Left kidney (tissue), 1 donor: ENCODE measurements at regions not wholly inside any gene's neighbourhood (a gene's known extent, or its start where the extent isn't known, plus 50 kb on each side); places are given as distances from the start of the nearest gene placed in this dataset.
"Not testable (repeated sequence)": the region's sequence is repeated elsewhere in the genome, so short reads cannot be mapped to it uniquely, and the experiment has no call there.

Experiments
- DNase-seq: peaks from one replicate; pipeline ENCODE4 v3.0.0-alpha.2; 2013

DNA sequence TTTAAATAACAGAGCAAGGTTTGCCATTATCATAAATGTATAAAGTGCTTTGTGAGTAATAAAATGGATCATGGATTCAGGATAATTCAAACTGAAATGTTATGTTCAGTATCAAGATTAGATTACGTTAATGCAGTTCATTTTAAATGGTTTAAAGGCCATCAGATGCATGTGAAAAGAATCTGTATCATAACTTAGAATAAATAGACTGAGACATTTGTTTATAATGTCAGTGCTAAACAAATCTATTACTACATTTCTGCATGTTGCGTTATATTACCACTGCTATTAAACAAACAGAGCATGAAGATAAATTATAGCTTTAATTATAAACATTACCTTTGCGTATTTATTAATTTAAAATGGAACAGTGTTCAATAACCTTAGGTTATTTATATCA is 160.2 kb downstream of the TOX3 start:
- no peak for DNase-seq

DNA sequence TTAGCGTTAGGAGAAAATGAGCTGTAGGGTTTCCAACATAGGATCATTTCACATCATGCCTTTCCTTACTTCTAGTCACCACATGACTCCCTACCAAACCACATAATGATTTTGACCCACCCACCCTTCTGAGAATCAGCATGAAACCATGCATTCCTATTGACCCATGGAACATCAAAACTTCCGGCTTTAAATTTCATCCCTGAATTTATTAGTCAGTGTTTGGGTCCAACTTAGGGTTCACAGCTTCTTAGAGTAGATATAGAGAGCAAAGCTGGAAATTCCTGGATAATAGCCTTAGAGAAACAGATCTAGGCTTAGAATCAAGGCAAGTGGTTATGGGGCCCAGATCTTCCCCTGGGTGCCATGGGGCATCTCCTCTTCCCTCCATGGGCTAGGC is 162.6 kb downstream of the TOX3 start:
- no peak for DNase-seq

DNA sequence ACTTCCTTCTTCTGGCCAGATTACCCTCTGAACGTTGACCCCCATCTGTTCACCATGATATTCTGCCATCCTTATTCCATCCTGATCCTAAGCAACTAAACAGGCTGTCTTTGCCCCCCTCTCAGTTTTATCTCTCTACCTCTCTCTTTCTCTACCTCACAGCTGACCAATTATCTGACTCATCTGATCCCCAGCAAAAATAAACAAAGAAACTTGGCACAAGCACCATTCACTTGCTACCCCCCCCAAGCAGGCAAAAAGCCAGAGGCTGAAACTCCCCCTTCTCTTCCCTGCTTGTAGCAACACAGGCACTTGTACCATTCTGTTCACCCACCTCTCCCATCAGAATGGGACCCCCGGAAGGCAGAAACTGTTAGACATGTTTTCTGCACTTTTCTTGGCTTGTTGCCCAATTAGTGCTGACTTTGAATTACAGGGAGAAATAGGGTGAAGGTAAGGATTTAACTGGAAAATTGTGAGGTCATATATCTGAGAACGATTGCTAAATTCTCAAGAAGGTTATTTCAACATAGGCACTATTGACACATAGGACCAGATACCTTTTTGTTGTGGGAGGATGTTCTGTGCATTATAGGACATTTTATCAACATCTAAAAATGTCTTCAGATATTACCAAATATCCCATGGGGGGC is 163.2 kb downstream of the TOX3 start:
- DNase-seq = no peak

DNA sequence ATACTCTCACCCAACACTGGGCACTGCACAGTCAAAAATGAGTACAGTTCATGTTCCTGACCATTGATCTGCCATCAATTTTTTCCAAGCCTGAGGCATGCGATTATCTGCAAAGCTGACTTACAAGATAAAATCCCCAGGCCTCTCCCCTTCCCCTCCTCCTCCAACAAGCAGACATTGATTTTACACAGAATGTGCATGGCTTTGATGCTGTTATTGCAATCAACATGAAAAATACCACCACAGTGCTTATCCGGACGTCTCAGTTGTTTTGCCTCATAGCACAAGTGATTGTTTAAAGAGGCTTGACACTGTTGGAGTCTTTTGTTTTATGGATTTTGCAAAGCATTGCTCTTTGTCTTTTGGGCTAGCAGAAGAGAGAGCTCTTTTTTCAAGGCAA is 163.8 kb downstream of the TOX3 start:
- no peak for DNase-seq

DNA sequence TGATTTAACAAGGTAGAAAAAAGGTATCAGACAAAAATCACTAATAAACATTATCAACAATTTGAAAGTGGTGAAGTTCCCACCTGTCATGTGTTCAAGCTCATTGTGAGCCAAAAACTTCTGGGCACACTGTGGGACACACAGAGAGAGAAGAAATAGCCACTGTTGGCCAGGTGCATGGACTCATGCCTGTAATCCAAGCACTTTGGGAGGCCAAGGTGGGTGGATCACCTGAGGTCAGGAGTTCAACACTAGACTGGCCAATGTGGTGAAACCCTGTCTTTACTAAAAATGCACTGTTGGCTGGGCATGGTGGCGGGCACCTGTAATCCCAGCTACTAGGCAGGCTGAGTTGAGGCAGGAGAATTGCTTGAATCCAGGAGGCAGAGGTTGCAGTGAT is 167.4 kb downstream of the TOX3 start:
- DNase-seq = no peak

DNA sequence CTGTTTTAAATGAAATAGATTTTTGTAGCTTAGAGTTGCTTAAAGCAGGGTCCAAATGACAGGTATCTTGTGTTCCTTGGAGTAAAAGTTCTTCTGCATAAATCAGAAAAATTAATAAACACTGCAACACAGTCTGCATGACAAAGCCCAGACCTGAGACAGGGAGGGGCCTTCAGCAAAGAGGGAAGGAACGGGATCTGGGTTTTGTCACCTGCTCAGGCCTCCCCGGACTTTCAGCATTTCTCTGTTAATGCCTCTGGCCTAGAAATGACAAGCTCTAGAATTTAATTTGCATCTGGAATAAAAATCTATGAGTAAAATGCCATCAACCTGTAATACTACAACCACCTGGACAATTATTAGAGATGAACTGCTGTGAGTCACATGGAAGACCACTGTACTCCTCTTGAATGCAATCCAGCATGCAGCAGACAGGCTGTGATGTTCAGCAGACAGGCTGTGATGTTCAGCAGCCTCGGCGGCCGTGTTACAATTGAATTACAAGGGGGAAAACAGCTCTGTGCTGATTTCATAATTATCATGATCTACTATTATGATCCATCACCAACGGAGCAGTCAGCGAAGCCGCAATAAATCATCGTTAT is 170.2 kb downstream of the TOX3 start:
- DNase-seq = no peak

DNA sequence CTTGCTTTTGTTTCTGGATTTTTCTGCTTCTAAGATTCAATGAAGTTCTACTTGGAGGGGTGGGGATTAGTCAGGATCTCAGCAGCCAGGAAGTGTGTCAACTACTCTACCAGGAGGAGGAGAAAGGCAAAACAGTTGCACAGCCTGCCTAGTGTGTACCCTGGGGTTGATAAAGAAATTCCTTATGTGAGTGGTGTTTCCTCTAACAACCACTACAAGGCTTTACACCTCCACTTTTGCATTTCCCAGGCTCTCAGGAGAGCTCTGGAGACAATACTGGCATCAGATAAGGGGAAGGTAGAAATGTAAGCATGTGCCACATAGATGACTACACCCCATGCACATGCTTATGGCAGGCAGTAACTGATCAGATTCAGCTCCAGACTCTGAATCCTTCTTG is 174.6 kb downstream of the TOX3 start:
- no peak for DNase-seq

DNA sequence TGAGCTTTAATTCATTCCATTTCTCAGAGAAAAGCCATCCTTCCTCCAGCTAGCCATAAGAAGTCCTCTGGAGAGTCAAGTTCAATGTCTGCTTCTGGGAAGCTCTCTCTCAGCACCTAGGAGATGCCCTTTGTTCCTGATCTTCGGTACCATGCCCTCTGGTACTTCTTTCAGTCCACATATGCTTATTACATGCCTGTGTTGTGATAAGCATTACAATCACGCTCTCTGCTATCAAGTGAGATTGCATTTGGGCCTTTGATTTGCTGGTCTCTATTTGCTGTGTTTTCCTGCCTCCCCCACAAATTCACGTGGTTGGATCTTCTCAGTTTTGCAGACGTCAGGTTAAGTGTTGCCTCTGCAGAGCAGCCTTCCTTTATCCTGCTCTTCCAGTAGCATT is 178.1 kb downstream of the TOX3 start:
- no peak for DNase-seq

DNA sequence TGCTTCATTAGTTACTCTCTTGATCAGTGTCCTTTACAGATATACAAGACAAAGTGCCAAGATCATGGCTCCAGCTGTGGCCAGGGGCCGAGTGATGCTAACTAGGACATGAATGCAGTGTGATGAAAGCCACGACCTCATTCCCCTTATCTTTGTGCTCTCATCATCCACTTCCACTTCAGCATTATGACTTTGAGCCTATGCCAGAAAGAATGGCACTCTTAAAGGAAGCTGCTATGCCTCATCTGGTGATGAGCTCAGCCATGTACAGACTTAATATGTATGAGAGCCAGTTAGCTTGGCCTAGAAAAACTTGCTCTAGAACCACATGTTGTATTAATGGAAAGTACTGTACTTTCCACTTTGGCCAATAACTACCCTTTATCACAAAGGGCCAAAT is 179.1 kb downstream of the TOX3 start:
- DNase-seq = no peak

DNA sequence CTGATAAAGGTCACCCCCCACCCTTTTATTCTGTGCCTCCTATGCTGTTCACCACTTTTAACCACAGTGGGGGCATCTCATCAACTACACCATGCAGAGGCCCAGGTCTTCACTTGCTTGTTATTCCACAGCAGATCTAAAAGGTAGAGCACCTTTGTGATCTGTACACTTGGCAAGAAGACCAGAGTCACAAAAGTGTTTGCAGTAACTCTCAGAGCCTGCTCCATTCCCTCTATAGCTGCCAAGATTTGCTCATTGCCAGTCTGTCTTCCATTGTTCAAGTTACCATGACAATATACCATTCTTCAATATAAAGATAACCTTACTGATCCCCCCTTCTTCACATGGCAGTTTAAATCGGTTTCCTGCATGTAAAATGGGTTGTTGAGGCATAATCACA is 180.0 kb downstream of the TOX3 start:
- DNase-seq = no peak

DNA sequence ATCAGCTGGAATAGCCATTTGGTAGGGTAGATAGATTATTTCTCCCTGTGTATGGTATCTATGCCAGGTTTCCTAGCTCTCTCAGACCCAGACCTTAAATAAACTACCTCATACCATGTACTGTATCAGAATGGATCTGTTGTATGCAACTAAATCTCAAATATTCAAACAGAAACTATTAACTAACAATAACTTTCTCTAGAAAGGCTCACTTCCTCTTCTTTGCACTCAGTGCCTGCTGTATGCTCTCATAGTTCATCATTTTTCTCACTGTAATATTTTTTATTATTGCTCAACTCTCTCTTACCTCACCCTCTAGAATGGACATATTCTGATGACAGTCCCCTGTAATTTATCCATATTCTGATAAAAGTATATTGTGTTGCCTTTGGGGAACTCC is 182.4 kb downstream of the TOX3 start:
- DNase-seq = no peak

DNA sequence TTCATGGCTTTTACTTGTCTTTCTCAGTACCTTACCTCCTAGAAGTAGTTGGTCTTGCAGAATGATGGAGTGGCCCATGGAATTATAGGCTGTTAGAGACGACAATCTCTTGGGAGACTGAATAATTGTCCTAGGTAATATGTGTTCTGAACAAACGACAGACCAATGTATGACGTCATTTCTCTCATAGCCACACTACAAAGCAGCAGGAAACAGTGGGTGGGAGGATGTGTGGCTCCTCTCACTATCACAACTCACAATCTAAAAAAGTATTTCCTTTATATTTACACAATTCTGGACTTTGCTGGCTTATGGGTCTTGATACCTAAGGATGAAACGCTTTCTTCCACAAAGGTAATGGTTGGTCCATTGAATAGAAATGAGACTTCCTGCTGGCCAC is 183.9 kb downstream of the TOX3 start:
- DNase-seq = no peak

DNA sequence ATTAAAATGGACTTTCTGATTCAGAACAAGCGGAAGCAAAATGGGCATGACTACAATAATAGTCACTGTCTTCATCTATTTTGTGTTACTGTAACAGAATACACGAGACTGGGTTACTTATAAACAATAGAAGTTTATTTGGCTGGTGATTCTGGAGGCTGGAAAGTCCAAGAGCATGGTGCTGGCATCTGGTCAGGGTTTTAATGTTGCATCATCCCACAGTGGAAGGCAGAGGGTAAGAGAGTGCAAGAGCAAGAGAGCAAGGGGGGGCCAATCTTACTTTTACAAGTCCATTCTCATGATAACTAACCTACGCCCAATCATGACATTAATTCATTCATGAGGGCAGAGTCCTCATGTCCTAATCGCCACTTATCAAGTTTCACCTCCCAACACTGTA is 189.2 kb downstream of the TOX3 start:
- no peak for DNase-seq

DNA sequence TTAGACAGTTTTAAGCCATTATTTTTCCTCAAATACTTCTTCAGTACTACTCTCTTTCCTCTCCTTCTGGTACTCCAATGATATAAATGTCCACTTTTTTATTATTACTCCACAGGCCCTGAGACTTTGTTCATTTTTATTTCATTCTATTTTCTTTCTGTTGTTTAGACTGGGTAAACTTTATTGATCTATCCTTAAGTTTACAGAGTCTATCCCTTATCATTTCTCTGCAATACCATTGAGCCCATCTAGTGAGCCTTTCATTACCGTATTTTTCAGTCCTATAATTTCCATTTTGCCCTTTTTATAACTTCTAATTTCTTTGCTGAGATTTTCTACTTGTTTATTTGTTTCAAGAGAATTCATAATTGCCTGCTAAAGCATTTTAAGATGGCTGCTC is 193.7 kb downstream of the TOX3 start:
- DNase-seq = no peak

DNA sequence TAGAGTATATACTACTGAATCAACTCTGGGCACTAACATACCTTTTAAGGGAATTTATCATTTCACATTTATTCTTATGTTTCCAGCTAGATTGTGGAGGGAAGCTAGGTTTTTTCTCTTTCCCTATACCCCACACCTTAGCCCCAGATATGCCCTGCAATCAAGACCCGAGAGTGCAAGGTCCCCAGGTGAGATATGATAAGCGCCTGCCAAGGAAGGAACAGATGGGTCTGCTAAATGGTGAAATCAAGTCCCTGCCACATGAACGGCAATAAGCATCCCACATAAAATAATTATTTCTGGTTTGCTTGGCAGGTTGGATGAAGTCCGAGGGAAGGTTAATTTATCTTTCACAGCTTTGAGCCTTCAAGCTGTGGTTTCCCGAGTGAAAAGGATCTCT is 195.5 kb downstream of the TOX3 start:
- no peak for DNase-seq

DNA sequence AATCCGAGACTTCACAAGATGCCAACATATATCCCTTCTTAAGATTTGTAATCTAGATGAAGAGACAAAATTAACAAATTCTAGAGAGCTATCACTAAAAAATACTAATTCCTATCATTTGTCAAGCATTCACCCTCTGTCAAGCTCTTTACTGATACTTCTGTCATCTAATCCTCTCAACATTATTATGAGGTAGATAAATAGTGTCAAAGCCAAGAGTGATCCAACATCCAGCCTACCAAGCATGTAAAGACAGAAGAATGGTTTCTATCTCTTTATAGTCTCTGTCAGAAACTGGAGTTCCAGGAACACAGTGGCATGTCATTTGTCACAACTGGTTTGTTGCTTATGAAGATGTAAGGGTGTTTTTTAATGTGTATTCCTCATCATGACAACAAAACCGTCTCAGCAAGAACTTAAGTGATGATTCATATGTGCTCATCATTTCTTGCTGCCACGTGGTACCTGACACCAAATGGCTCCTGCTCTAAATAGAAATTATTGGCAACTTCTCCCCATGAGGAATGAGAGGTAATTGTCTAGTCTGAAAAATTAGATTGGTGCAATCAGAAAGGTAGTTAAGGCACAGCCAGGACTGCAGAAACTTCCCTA is 196.8 kb downstream of the TOX3 start:
- no peak for DNase-seq

DNA sequence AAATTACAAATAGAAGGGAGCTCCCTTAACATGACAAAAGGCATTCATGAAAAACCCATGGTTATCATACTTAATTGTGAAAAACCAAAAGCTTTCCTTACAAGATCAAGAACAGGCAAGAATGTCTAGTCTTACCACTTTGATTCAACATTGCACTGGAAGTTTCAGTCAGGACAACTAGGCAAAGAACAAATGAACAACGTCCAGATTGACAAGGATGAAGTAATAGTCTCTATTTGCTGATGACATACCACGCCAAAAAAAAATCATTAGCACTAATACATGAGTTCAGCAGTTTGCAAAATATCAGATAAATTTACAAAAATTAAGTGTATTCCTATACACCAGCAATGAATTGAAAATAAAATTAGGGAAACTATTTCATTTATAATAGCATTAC is 200.2 kb downstream of the TOX3 start:
- DNase-seq = no peak

DNA sequence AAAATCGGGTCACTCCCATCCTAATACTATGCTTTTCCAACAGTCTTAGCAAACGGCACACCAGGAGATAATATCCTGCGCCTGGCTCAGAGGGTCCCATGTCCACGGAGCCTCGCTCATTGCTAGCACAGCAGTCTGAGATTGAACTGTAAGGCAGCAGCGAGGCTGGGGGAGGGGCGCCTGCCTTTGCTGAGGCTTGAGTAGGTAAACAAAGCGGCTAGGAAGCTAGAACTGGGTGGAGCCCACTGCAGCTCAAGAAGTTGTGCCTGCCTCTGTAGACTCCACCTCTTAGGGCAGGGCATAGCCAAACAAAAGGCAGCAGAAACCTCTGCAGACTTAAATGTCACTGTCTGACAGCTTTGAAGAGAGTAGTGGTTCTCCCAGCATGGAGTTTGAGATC is 213.3 kb downstream of the TOX3 start:
- not testable (repeated sequence) for DNase-seq

DNA sequence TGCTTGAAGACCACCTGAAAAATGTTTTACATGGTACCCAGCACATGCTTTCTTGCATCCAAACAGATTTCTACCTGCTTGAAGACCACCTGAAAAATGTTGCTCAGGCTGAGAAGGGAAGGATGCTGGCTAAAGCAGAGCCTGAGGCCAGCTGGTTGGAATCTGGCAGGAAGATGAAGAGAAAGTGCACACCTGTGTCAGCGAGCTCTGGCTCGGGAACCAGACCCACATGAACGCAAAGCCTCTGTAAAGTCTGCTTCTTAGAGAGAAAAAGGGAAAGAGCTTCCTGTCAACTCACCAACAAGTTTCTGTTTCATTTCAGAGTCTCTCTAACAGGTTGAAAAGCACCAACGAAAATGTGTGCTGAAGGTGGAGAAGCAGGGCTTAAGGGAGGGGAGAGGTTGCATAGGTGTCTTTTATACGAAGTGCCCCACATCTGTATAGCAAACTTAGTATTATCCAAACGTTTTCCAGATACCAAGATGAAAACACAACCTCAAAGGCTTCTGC is 226.0 kb downstream of the TOX3 start:
- DNase-seq = no peak

DNA sequence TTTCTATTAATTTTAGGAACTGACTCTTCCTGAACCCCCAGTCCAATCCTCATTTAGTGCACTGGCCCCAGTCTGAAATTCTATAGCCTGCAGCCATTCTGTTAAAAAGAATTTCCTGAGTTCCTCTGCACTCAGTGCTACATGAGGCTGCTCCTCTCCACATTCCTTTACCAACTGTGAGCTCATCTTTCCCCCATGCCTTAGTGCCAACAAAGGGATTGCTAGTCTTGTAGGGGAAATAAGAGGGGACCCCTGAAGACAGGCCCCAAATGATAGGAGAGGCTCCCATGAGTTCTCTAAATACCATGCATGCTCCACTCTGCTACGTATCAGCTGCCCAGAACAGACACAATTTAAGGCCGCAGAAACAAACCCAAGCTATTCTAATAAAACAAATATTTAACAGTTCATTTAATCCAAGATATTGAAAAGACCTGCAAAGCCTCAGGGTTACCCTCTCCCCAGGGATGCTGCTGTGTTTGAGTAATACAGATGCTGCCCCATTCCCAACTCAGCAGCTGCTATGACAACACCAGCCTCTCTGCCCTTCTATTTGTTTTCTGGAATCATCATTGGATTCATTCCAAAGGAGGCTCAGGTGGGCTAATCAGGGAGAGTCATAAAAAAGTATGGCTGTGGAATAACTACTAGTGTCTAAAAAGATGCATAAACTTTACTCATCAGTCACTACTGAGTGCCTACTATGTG is 228.5 kb downstream of the TOX3 start:
- DNase-seq = no peak

DNA sequence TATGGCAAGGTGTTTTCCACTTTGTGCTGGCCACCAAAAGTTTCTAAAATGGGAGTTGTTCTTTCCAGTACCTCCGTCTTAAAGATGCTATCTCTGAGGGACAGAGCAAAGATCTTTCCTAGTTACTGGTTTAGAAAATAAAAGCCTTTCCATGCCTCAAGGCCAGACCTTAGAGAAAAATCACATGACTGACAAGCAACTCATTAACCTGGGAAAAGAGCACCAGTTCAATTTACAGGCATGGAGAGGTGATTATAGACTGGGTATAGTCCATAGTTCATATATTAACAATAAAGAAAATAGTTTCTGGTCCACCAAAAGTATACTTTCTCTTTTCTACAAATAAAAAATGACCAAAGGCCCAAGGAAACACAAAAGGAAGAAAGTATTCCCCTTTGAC is 230.7 kb downstream of the TOX3 start:
- no peak for DNase-seq

DNA sequence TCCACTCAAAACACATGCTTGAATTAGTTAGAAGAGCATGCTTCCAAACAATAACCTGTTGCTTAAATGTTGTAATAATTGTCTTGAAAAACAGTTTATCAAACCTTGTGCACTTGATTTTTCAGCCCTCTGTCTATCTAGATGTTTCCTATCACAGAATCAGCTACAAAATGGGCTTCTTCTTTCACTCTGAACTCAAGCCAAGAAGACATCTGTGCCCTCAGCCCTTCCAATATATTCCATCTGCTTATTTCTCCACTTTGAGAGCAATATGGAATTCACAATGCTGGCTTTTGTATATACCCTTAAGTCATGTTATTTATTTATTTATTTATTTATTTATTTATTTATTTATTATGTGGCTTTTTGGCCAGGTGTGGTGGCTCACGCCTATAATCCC is 234.2 kb downstream of the TOX3 start:
- DNase-seq = no peak
